Mucosa of descending colon (tissue), 3 donors: ENCODE measurements at regions not wholly inside any gene's neighbourhood (a gene's known extent, or its start where the extent isn't known, plus 50 kb on each side); places are given as distances from the start of the nearest gene placed in this dataset.

ENCODE experiments used
- ATAC-seq: fragments of 200-7000 bp; cut with Tn5 transposase; one replicate; pipeline ENCODE4 v1.9.1; 2020; ENCODE audit warnings: mild to moderate bottlenecking, moderate library complexity
- DNase-seq, 3 donors: peaks; one replicate each; pipeline ENCODE4 v3.0.0-alpha.2; 2020
- H3K36me3 ChIP-seq: fragments of 200-600 bp; one replicate; pipeline ENCODE4 v1.8.0; 2021; ENCODE audit warnings: low read depth, mild to moderate bottlenecking
- H3K4me1 ChIP-seq: fragments of 200-600 bp; one replicate; pipeline ENCODE4 v1.8.0; 2021; ENCODE audit warnings: low read depth, mild to moderate bottlenecking
- H3K4me3 ChIP-seq: fragments of 200-600 bp; one replicate; pipeline ENCODE4 v1.8.0; 2021; ENCODE audit warnings: mild to moderate bottlenecking
- H3K9me3 ChIP-seq: fragments of 200-600 bp; one replicate; pipeline ENCODE4 v1.8.0; 2021; ENCODE audit warnings: mild to moderate bottlenecking
- intact Hi-C, 2 donors: fragments of 100-400 bp; cut with DNase I in 1 of 2; cut with micrococcal nuclease in 1 of 2; formaldehyde crosslinking; loops; one replicate each; pipeline versions ENCODE4 v1.11.0 to v1.11.1; 2022; cut with DNase I, micrococcal nuclease
- TF ChIP-seq, protein P1 (sequence below): fragments of 200-600 bp; IDR thresholded peaks from one replicate; pipeline ENCODE4 v1.8.0; 2022; ENCODE audit warnings: antibody characterized with exemption, mild to moderate bottlenecking
- donor health status: DM: no; HTN: no; CAD: no; lungs with moderate emphysema.
- donor health status: DM: no; HTN: no; CAD: no.
- donor health status: DM: no; HTN: yes; CAD: no.

DNA sequence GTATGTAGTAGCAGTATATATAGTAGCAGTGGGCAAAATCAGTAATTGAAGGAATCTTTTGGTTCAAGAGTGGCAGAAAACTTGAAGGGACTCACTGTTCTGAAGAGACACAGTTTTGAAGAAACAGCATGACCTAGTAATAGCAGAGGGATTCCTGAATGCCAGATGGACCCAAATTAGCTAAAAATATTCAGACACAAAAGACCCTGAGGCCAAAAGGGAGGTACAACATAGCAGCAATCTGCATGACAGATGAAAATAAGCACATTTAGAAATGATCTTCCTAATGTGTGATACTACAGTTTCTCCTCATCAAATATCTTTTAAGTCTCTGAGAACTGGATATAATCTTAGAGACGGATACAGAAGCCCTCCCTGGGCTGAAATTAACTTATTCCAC lies 536.6 kb downstream of the PPARGC1A start:
- DNase-seq (no peak), ATAC-seq (no peak)
- TF ChIP-seq, protein P1, sequence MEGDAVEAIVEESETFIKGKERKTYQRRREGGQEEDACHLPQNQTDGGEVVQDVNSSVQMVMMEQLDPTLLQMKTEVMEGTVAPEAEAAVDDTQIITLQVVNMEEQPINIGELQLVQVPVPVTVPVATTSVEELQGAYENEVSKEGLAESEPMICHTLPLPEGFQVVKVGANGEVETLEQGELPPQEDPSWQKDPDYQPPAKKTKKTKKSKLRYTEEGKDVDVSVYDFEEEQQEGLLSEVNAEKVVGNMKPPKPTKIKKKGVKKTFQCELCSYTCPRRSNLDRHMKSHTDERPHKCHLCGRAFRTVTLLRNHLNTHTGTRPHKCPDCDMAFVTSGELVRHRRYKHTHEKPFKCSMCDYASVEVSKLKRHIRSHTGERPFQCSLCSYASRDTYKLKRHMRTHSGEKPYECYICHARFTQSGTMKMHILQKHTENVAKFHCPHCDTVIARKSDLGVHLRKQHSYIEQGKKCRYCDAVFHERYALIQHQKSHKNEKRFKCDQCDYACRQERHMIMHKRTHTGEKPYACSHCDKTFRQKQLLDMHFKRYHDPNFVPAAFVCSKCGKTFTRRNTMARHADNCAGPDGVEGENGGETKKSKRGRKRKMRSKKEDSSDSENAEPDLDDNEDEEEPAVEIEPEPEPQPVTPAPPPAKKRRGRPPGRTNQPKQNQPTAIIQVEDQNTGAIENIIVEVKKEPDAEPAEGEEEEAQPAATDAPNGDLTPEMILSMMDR = no peak

DNA sequence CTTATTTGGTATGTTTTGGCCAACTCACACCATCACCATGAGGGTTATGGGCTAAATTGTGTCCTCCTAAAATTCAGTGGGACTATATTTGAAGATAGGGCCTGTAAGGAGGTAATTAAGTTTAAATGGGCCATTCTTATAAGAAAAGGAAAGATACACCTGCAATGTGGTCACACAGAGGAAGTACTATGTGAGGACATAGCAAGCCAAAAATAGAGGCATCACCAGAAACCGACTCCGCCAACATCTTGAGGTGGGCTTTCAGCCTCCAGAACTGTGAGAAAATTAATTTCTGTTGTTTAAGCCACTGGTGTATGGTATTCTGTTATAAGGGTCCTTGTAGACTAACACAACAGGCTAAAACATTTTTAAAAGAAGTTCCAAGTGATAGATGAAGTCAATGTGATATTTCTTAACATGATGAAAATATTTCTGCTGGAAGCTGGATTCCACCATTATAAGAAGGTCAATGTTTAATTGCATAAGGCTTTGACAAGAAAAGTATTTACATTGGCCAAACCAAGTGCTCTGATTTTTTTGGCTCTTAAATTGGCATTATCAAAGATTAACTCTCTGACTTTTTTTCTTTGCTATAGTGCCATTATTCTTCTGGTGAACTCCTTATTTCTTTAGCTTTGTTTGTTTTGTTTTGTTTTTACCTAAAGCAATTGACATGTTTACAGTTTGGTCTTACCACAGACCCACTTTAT lies 540.9 kb downstream of the PPARGC1A start:
- ATAC-seq = no peak
- no peak overlapping the region for H3K4me3 ChIP-seq
- TF ChIP-seq, protein P1 = no peak
- H3K36me3 ChIP-seq = no peaks in the 10 kb centered on the region
- no peaks in the 10 kb centered on the region for H3K9me3 ChIP-seq
- no peaks in the 10 kb centered on the region for H3K4me1 ChIP-seq
- intact Hi-C loops = no loop called here
- no peak for DNase-seq

More for the DNA sequence above, 536.6 kb downstream of the PPARGC1A start:
- no peak overlapping the region for H3K4me3 ChIP-seq
- H3K36me3 ChIP-seq = no peaks in the 10 kb centered on the region
- no peaks in the 10 kb centered on the region for H3K4me1 ChIP-seq
- intact Hi-C loops = no loop called here
- H3K9me3 ChIP-seq = no peaks in the 10 kb centered on the region

DNA sequence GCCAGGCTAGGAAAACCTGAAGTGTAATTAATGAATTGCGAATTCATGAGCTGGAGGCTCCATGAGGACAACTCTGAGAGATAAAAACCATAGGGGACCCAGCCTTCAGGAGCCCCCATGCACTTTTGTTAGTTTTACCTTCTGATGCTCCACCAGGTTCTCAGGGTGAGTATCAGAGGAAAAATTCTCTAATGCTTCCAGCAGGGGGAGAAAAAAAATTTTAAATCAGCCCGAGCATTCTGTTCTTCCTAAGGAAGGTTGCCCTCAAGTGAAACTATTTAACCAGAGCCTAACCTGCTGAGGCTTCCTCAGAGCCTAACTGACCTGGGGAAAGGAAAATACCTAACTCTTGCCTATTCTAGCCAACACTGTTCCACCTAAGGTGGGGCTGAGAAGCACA lies 552.6 kb downstream of the PPARGC1A start:
- ATAC-seq (peak; percentile 13), DNase-seq (no peak)
- H3K9me3 ChIP-seq = no peaks in the 10 kb centered on the region
- intact Hi-C loops = no loop called here
- no peaks in the 10 kb centered on the region for H3K4me1 ChIP-seq
- no peak overlapping the region for H3K4me3 ChIP-seq
- H3K36me3 ChIP-seq = no peaks in the 10 kb centered on the region
- TF ChIP-seq, protein P1 = no peak

DNA sequence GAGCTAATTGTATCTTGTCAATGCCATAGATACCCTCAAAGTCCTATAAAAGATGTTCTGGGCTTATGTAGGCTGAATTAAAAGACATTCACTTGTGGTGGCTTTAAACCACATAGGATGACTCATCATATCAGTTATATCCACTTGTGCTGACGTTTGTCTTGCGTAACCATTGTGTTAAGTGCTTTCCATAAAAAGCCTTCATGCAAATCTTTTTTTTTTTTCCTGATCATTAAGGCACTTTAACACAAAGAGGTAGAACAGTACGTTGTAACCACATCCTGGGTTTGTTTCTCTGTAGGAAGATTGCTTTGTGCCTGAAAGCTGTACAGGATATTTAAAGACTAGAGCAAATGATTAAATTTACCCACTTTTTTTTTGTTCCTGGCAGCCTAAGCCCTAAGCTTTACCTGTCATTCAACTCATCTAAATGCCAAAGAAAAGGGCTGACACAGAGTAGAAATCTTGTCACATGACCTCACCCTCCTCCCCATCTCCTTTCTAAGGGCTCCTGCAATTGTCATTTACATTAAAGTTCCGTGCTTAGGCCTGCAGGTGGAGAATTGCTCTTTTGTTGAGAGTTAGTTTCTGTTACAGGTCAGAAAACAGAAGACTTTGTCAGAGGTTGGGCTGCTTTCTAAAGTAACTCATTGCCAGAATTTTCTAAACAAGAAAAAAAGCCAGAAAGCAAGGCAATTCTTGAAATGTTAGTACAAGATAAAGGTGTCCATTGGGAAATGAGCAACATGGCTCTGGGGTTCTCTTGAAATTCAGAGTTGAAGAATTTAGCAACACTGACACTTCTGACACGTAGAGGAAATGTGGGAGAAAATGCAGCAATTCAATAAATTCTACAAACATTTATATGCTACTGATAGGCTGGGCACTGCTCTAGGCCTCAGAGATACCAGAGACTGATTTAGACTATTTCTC lies 555.6 kb downstream of the PPARGC1A start:
- intact Hi-C loops = no loop called here
- no peaks in the 10 kb centered on the region for H3K4me1 ChIP-seq
- no peaks in the 10 kb centered on the region for H3K36me3 ChIP-seq
- ATAC-seq = peak; percentile 91
- peak in 1 of 3 donors; percentile 40 for DNase-seq
- TF ChIP-seq, protein P1 = no peak
- no peaks in the 10 kb centered on the region for H3K9me3 ChIP-seq
- H3K4me3 ChIP-seq = no peak overlapping the region

DNA sequence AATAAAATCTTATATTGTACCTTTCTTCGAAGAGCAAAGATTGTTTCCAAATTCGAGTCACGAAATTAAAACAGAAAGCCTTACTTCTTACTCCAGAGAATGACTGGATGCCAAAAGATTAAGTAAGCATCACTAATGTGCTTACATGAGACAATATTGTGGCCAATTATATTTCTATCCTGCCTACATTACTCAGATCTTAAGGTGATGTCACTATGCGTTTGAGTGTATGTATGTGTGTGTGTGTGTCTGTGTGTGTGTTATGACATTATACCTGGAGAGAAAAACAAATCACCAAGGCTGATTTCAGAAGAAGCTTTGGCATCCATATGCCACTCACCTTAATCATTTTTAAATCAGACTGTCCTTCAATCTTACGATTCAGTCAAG lies 556.3 kb downstream of the PPARGC1A start:
- H3K4me1 ChIP-seq = no peaks in the 10 kb centered on the region
- no peaks in the 10 kb centered on the region for H3K36me3 ChIP-seq
- H3K9me3 ChIP-seq = no peaks in the 10 kb centered on the region
- intact Hi-C loops = no loop called here
- ATAC-seq (peak; percentile 42), DNase-seq (no peak)
- no peak overlapping the region for H3K4me3 ChIP-seq
- TF ChIP-seq, protein P1 = no peak
